CD14-positive monocyte (primary cell): ENCODE measurements at regions not wholly inside any gene's neighbourhood (a gene's known extent, or its start where the extent isn't known, plus 50 kb on each side); places are given as distances from the start of the nearest gene placed in this dataset.
A peak's percentile ranks its signal among the peaks of the same experiment; 100 is the strongest.

Experiments
- DNase-seq, 3 donors: peaks; one replicate each; pipeline ENCODE4 v3.0.0-alpha.2; 2011 to 2022
- H2AFZ ChIP-seq: 2 replicates; pipeline ENCODE4 v1.6.0; 2012; ENCODE audit warnings: mild to moderate bottlenecking, low read depth, low read length, inconsistent platforms; ENCODE audit not compliant: insufficient read depth, poor library complexity, severe bottlenecking
- H3K27ac ChIP-seq, 2 donors: 1 replicate in 1 of 2; 2 replicates in 1 of 2; pipeline ENCODE4 v1.5.1; 2012 to 2013; ENCODE audit warnings: low read length in 2 of 2, control low read depth in 1 of 2, inconsistent platforms in 1 of 2, low read depth in 1 of 2, mild to moderate bottlenecking in 1 of 2
- H3K27me3 ChIP-seq, 2 donors: one replicate each; pipeline versions ENCODE4 v1.6.0 to v1.6.1; 2011 to 2013; ENCODE audit warnings: low read length in 2 of 2; ENCODE audit not compliant: control insufficient read depth in 2 of 2, insufficient read depth in 2 of 2
- H3K36me3 ChIP-seq, 2 donors: replicated peaks in 1 of 2; 1 replicate in 1 of 2; 2 replicates in 1 of 2; pipeline versions ENCODE4 v1.5.1 to v1.6.1; 2012 to 2013; ENCODE audit warnings: low read length in 2 of 2, control low read depth in 1 of 2, inconsistent platforms in 1 of 2, mild to moderate bottlenecking in 1 of 2; ENCODE audit not compliant: insufficient read depth in 2 of 2, control insufficient read depth in 1 of 2
- H3K4me1 ChIP-seq, 2 donors: 1 replicate in 1 of 2; 2 replicates in 1 of 2; pipeline versions ENCODE4 v1.5.1 to v1.6.1; 2012 to 2013; ENCODE audit warnings: low read length in 2 of 2, control low read depth in 1 of 2, inconsistent platforms in 1 of 2, mild to moderate bottlenecking in 1 of 2, moderate library complexity in 1 of 2; ENCODE audit not compliant: insufficient read depth in 2 of 2, control insufficient read depth in 1 of 2
- H3K4me2 ChIP-seq: replicated peaks from 2 replicates; pipeline ENCODE3; 2012; ENCODE audit warnings: low read length, moderate library complexity, mild to moderate bottlenecking; ENCODE audit not compliant: poor library complexity, severe bottlenecking; ENCODE audit errors: extremely low read depth
- H3K4me3 ChIP-seq, 3 experiments: fragments of 200-600 bp in 1 of 3; sonication (generic) in 1 of 3; replicated peaks in 1 of 3; 1 replicate in 2 of 3; 2 replicates in 1 of 3; pipeline ENCODE4 v1.5.1; 2011 to 2013; ENCODE audit warnings: low read length in 3 of 3, mild to moderate bottlenecking in 3 of 3, control low read depth in 2 of 3, low read depth in 2 of 3, inconsistent platforms in 1 of 3, moderate library complexity in 1 of 3
- H3K79me2 ChIP-seq: 2 replicates; pipeline ENCODE4 v1.6.0; 2012; ENCODE audit warnings: mild to moderate bottlenecking, control low read depth, inconsistent platforms, low read length, moderate library complexity; ENCODE audit not compliant: insufficient read depth
- H3K9ac ChIP-seq: 2 replicates; pipeline ENCODE4 v1.6.0; 2017; ENCODE audit warnings: low read length, mild to moderate bottlenecking; ENCODE audit not compliant: insufficient read depth, poor library complexity, severe bottlenecking
- H3K9me3 ChIP-seq, 2 donors: replicated peaks in 1 of 2; 1 replicate in 1 of 2; 2 replicates in 1 of 2; pipeline versions ENCODE4 v1.5.1 to v1.6.1; 2012 to 2013; ENCODE audit warnings: low read length in 2 of 2, control low read depth in 1 of 2; ENCODE audit not compliant: control insufficient read depth in 1 of 2, insufficient read depth in 1 of 2
- H4K20me1 ChIP-seq: 2 replicates; pipeline ENCODE4 v1.6.0; 2012; ENCODE audit warnings: mild to moderate bottlenecking, low read length, control low read depth, moderate library complexity; ENCODE audit not compliant: insufficient read depth
- H3K27ac Mint-ChIP-seq, 7 donors: one replicate each; pipeline ENCODE4 v1.8.0; 2020; ENCODE audit warnings: mild to moderate bottlenecking in 7 of 7, mixed read lengths in 7 of 7, moderate library complexity in 6 of 7, inconsistent platforms in 2 of 7
- H3K27me3 Mint-ChIP-seq, 3 donors: one replicate each; pipeline ENCODE4 v1.8.0; 2021 to 2022; ENCODE audit warnings: low read depth in 3 of 3, mild to moderate bottlenecking in 3 of 3, mixed read lengths in 3 of 3, moderate library complexity in 3 of 3, inconsistent platforms in 1 of 3
- H3K36me3 Mint-ChIP-seq, 2 donors: one replicate each; pipeline ENCODE4 v1.8.0; 2020; ENCODE audit warnings: mixed read lengths in 2 of 2, inconsistent platforms in 1 of 2, mild to moderate bottlenecking in 1 of 2
- H3K4me1 Mint-ChIP-seq: one replicate; pipeline ENCODE4 v1.8.0; 2020; ENCODE audit warnings: mild to moderate bottlenecking, mixed read lengths
- H3K4me3 Mint-ChIP-seq, 2 donors: one replicate each; pipeline ENCODE4 v1.8.0; 2020; ENCODE audit warnings: mild to moderate bottlenecking in 2 of 2, mixed read lengths in 2 of 2, moderate library complexity in 1 of 2
- H3K9me3 Mint-ChIP-seq, 7 donors: one replicate each; pipeline ENCODE4 v1.8.0; 2020 to 2022; ENCODE audit warnings: mixed read lengths in 7 of 7, mild to moderate bottlenecking in 6 of 7, moderate library complexity in 6 of 7, inconsistent platforms in 2 of 7
- CTCF ChIP-seq: fragments of 200-600 bp; IDR thresholded peaks from one replicate; pipeline ENCODE4 v1.8.0; 2022; ENCODE audit warnings: antibody characterized with exemption, mild to moderate bottlenecking
- WGBS: methylation state at CpG from one replicate; pipeline ENCODE4 v1.1.5; 2013; ENCODE audit warnings: missing lambda C conversion rate; ENCODE audit not compliant: insufficient coverage; 5-methylcytosine and 5-hydroxymethylcytosine counted together
- intact Hi-C, 2 donors: fragments of 100-400 bp; cut with micrococcal nuclease; formaldehyde crosslinking; loops; one replicate each; pipeline versions ENCODE4 v1.15.0 to v1.15.1; 2023

GRCh38 chr13:89673789-89674311 is 1673.6 kb upstream of the MIR17HG start:
- H3K9ac ChIP-seq: no peak overlapping the region
- H3K9me3 ChIP-seq: no peaks in the 10 kb centered on the region

GRCh38 chr13:89678466-89679121 is 1668.9 kb upstream of the MIR17HG start:
- no peaks in the 10 kb centered on the region for H3K36me3 ChIP-seq
- no peak overlapping the region for H3K27ac ChIP-seq
- no peaks in the 10 kb centered on the region for H3K27me3 Mint-ChIP-seq
- no peaks in the 10 kb centered on the region for H3K4me1 ChIP-seq
- no peak for TF ChIP-seq CTCF
- H3K27ac Mint-ChIP-seq: peak overlapping the region in 1 of 7 donors; percentile 3
- no peak overlapping the region for H3K4me3 ChIP-seq
- no peaks in the 10 kb centered on the region for H3K27me3 ChIP-seq
- no peak overlapping the region for H3K9ac ChIP-seq
- H3K9me3 ChIP-seq: no peaks in the 10 kb centered on the region
- no peaks in the 10 kb centered on the region for H3K4me1 Mint-ChIP-seq
- no peaks in the 10 kb centered on the region for H3K79me2 ChIP-seq
- no peak for DNase-seq
- intact Hi-C loops: no loop called here
- H3K4me2 ChIP-seq: no peak overlapping the region
- WGBS: 100% methylated on average over 2 of the region's 2 CpGs
- peaks cover 0 to 3% (median 0%) of the 10 kb centered on the region in 7 donors for H3K9me3 Mint-ChIP-seq
- no peaks in the 10 kb centered on the region for H4K20me1 ChIP-seq
- no peak overlapping the region for H3K4me3 Mint-ChIP-seq
- no peak overlapping the region for H2AFZ ChIP-seq
- H3K36me3 Mint-ChIP-seq: no peaks in the 10 kb centered on the region

More at GRCh38 chr13:89673789-89674311, 1673.6 kb upstream of the MIR17HG start:
- Histone ChIP-seq H4K20me1 (no peaks in the 10 kb centered on the region), H3K27me3 (no peaks in the 10 kb centered on the region), H3K4me1 (no peaks in the 10 kb centered on the region), H2AFZ (no peak overlapping the region), H3K4me3 (no peak overlapping the region), H3K79me2 (no peaks in the 10 kb centered on the region), H3K36me3 (no peaks in the 10 kb centered on the region), H3K4me2 (no peak overlapping the region), H3K27ac (no peak overlapping the region)
- DNase-seq: no peak
- Mint-ChIP-seq H3K9me3 (peaks cover 0 to 6% (median 0%) of the 10 kb centered on the region in 7 donors), H3K36me3 (no peaks in the 10 kb centered on the region), H3K27me3 (no peaks in the 10 kb centered on the region), H3K4me3 (no peak overlapping the region), H3K27ac (no peak overlapping the region), H3K4me1 (no peaks in the 10 kb centered on the region)
- intact Hi-C loops: no loop called here
- no peak for TF ChIP-seq CTCF
- 86% methylated on average over 1 of the region's 3 CpGs for WGBS
